SIG-M5 treated with dmso at 0.1 percent for 504 hours (cell line): ENCODE measurements at regions not wholly inside any gene's neighbourhood (a gene's known extent, or its start where the extent isn't known, plus 50 kb on each side); places are given as distances from the start of the nearest gene placed in this dataset.
"Not testable (repeated sequence)": the region's sequence is repeated elsewhere in the genome, so short reads cannot be mapped to it uniquely, and the experiment has no call there.

Experiments
- DNase-seq: peaks from one replicate; lab custom pipeline; 2025; ENCODE audit not compliant: unreplicated experiment; lab: John Stamatoyannopoulos, UW

DNA sequence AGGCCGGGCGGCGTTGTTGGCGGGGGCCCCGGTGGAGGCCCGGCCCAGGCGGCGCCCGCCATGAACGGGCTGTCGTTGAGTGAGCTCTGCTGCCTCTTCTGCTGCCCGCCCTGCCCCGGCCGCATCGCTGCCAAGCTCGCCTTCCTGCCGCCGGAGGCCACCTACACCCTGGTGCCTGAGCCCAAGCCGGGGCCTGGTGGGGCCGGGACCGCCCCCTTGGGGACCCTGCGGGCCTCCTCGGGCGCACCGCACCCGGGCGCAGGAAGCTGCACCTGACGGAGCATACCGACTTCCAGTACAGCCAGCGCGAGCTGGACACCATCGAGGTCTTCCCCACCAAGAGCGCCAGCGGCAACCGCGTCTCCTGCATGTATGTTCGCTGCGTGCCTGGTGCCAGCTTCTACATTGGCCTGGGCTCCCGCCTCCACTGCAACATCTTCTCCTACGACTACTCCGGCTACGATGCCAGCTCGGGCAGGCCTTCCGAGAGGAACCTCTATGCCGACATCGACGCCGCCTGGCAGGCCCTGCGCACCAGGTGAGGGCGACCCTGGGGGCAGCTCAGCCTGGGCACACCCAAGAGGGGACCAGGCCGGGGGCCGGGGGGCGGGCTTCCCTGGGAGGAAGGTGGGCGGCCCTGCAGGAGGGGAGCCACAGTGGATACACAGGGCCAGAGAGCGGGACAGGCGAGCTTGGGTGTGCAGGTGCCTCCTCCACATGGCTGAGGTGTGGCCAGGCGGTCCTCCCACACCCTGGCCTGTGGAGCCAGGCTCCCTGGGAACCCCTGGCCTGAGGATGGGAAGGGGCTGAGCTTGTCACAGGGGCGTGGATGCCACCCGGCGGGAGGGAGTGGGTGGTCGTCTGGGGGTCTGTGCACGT, 201.6 kb downstream of the USP22 start:
- DNase-seq, result not testable (repeated sequence)

DNA sequence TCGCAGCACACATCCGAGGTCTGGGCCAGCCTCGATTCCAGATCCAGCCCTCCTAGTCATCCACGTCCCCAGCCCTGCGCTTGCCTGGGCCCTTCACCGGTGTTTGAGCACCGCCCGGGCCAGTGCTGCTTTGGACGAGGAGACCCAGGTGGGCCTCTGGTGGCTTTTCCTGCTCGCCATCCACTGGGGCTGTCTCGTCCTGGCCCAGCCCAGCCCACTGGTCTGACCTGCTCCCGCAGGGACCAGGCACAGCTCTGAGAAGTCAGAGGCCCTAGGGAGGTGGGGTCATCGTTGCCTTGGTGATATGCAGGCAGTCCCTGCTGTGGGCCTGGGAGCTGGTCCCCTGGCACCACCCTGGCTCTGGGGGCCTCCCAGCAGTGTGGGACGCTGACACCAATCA, 200.8 kb downstream of the USP22 start:
- DNase-seq, result not testable (repeated sequence)

- not testable (repeated sequence) for DNase-seq
Measured at GRCh38 chr17:20843261-20843660, 199.6 kb downstream of the USP22 start.

DNA sequence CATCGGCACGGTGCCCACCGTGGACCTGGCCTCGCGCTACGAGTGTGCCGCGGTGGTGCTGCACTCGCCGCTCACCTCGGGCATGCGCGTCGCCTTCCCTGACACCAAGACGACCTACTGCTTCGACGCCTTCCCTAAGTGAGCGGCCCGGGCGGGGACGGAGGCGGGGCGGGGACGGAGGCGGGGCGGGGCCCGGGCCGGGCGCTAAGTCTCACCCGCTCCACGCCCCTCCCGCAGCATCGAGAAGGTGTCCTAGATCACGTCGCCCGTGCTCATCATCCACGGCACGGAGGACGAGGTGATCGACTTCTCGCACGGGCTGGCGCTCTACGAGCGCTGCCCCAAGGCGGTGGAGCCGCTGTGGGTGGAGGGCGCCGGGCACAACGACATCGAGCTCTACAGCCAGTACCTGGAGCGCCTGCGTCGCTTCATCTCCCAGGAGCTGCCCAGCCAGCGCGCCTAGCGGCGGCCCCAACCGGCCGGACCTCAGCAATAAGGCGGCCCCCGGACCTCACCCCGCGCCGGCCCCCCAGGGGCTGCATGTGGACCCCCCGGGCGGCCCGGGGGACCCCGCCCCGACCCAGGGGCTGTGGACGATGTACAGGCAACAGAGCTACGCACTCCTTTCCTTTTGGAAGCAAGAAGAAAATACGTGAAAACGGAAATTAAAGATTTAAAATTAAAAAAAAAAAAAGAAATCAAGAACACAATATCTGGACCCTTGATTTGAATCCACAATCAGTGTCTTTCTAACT, 198.8 kb downstream of the USP22 start:
- not testable (repeated sequence) for DNase-seq

DNA sequence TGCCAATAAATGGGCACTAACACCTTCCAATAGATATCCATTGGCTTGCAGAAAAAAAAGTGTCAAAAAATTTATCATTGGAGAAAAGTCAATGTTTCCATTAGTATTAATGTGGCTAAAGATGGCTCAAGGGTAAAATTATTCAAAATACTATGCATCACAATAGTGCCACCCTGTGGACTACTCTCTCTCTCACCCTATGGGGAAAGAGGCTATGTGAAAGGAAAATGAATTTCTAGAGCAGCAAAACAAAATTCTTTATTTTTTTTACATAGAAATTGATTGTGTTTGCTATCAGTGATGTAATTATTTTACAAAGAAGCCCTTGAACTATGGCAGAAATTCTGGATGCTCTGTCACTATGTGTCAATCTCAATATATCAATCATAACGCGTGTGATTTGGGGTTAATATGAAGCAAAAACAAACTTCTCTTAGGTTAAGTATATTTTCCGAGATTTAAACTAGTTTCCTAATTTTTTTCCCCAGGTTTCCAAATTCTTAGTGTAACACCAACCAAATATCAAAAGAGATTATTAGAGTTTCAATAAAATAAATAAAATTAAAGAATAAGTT, 193.9 kb downstream of the USP22 start:
- not testable (repeated sequence) for DNase-seq

GRCh38 chr17:20851591-20852238, 191.1 kb downstream of the USP22 start:
- DNase-seq, result not testable (repeated sequence)

DNA sequence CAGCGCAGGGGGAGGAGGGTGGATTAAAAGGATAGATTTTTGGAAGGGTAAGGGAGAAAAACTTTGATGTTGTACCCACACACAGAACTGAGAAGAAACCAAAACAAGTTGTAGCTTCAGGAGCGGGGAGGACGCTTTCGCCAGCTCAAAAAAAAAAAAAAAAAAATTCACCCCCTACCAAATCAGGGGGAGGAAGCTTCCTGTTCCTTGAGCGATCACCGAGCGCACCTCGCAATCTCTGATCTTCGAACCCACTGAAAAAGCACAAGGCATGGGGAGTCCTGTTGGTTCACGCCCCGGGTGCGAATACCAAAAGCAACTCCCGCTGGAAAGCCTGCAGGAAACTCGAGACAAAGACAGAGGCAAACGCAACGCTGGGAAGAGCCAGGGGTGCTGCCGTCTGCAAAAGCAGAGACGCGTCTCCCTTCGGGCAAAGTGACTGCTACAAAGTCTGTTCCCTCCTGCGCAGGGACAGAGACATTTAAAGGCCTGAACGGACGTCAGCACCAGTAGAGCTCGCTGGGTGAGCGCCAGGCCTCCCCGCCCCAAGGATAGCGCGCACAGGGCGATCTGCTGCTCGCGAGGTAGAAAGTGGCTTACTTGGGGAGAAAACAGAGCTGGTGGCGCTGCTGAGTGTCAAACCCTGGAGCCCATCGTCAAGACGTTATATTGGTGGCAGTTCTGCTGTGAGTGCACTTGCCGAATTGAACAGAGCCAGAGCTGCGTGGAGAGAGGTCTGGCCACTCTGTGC, 190.4 kb downstream of the USP22 start:
- DNase-seq, result no peak

DNA sequence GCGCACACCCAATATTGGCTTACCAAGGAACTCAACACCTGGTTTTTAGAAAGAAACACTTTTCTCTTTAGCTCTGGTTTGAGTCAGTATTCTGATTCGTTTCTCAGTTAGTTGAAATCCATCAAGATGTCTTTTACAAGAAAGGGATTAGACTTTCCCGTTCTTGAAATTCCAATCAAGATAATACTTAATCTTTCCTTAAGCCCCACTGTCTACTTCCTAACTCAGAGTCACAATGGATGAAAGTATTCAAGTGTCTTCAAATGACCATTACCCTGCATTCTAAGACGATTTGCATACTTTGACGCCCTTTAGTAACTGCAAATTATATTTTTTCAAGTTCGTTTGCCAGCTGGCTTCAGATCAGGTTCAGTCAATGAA, 189.8 kb downstream of the USP22 start:
- DNase-seq, result no peak

DNA sequence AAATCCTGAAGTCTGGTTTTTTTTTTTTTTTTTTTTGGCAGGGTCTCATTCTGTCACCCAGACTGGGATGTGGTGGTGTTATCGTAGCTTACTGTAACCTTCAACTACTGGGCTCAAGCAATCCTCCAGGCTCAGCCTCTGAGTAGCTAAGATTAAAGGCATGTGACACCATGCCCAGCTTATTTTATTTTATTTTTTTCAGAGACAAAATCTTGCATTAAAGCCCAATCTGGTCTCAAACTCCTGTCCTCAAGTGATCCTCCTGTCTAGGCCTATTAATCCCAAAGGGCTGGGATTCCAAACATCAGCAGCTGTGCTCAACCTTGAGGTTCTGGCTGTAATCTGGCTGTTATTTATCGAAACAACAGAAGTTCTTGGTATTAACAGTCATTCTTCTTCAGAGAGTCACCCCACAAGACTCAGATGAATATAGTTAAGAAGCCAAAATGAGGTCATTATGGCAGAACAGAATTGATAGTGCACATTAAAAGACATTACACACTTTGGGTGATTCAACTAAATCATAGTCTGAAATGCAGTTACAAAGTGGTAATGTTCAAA, 186.8 kb downstream of the USP22 start:
- DNase-seq, result not testable (repeated sequence)

DNA sequence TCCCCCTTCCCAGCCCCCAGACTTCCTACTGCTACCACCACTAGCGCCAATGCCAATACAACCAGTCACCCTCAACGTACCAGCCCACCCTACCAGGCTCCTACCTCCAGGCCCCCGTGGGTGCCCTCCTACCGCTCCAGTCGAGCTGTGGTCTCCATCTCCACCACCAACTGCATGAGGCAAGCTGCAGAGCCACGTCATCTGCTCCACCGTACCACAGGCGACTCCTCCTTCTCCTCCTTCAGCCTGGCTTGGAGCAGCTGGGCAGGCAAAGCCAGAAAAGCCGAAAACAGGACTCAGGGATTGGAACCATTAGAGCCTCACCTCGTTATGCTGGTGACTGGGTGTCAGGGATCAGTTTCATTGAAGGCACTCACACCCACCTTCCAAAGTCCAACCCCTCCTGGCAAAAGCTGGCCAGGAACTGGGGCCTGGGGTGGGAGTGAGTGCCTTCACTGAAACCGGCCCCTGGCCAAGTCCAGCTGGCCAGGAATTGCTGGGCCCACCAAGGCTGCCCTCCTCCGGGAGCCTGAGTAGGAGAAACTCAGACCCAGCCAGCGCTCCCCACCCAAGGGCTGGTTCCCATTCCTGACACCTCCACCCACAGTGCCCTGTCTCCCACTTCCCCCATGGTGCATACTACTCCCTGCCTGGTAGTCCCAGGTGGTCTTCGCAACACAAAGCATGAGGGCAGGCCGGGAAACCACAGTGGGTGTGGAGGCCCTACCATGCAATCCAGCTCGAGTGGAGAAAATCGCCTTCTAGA, 176.2 kb downstream of the USP22 start:
- not testable (repeated sequence) for DNase-seq

DNA sequence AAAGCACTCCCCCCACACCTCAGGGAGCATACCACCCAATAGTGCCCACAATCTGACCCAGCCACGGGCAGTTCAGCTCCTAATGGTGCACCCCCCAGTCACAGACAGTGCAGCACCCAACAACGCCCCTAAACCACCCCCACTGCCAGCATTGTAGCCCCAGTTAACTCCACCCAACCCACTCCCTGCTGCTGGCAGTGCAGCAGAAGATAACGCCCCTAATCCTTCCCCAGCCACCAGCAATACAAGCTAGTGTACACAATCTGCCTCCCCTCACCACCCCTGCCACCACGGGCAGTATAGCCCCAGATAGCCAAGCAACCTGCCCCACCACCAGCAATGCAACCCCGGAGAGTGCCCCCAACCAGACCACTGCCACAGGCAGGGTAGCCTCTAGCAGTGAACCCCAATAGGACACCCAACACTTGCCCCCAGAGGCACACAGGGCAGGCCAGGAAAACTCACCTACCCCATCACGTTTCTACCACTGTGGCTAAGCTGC, 175.3 kb downstream of the USP22 start:
- not testable (repeated sequence) for DNase-seq

DNA sequence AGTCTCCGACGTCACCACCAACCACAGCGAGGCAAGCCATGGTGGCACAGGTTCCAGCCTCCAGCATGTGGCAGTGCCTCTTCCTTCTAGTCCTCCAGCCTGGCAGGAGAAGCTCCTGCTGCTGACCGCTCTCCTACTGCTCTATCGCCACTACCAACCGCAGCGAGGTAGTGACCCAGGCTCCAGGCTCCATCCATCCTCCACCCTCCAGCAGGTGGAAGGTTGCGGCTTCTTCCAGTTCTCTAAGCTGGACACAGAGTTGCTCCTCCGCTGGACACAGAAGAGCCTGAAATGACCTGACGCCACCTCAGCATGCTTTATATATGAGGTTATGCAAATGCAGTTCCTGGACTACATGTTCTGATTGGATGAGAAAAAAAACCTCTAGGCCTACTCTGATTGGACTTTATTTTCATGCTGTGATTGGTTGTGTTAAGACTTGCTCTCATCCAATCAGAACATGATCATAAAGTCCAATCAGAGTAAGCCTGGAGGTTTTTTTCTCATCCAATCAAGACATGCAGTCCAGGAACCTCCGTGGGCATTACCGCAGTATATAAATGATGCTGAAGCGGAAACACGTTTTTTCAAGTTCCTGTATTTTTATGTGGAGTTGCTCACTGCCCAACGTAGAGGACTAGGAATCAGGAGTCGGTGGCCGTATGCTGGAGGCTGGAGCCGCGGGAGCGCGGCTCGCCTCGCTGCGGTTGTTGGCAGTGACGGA, 174.7 kb downstream of the USP22 start:
- DNase-seq, result not testable (repeated sequence)

DNA sequence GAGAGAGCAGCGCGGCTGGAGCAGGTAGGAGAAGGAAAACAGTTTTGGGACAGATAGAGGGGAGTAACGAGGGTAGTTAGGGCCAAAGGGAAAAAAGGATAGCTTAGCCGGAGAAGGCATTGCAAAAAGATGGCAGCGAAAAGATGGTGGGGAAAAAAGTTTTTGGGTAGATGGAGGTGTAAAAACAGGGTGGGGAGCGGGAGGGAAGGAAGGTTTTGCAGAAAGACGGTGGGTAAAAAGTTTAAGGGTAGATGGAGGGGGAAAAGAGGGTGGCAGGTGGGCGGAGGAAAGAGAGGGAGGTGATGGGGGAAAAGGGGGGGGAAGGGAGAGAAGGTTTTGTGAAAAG, 174.2 kb downstream of the USP22 start:
- not testable (repeated sequence) for DNase-seq

- not testable (repeated sequence) for DNase-seq
Measured at GRCh38 chr17:20873173-20873572, 169.6 kb downstream of the USP22 start.

GRCh38 chr17:20873688-20874328, 169.0 kb downstream of the USP22 start:
- DNase-seq, result not testable (repeated sequence)

- not testable (repeated sequence) for DNase-seq
Measured at GRCh38 chr17:20877384-20877783, 165.4 kb downstream of the USP22 start.

DNA sequence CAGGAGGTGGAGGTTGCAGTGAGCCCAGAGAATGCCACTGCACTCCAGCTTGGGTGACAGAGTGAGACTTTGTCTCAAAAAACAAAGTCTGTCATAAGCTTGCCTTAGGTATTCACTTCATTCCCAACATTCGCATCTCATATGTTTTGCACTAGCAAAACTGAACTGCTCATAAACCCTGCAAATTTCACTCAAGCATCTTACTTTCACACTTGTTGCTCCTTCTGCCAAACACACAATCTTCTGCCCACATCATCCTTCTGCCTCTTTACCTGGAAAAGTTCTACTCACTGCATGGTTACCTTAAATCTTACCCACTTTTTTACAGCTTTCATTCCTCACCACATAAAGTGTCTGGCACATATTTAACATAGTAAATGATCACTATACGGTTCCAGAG, 152.5 kb downstream of the USP22 start:
- DNase-seq, result no peak

- DNase-seq, result not testable (repeated sequence)
Measured at GRCh38 chr17:20895426-20895825, 147.4 kb downstream of the USP22 start.
